HEK293 (cell line): ENCODE measurements at regions not wholly inside any gene's neighbourhood (a gene's known extent, or its start where the extent isn't known, plus 50 kb on each side); places are given as distances from the start of the nearest gene placed in this dataset.

Source experiments
- GFI1B ChIP-seq: fragments of 450-650 bp; formaldehyde crosslinking; IDR thresholded peaks from 2 replicates; pipeline ENCODE4 v1.5.1; 2016; ENCODE audit warnings: missing biosample characterization, missing genetic modification characterization
- TCF7L2 ChIP-seq: IDR thresholded peaks from 2 replicates; pipeline ENCODE4 v1.6.1; 2011; ENCODE audit warnings: low read depth, mild to moderate bottlenecking, inconsistent platforms, low read length, moderate library complexity, borderline replicate concordance

DNA sequence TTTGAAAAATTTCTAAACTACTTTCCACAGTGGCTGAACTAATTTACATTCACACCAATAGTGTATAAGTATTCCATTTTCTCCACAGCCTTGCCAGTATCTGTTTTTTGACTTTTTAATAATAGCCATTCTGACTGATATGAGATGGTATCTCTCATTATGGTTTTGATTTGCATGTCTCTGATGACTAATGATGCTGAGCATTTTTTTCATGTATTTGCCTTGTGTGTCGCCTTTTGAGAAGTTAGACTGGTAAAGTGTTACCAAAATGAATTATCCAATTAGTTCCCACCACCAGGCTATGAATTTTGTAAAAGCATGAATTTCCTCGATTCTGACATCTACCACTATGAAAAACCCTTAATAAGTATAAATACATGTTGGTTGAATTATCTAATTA lies 242.2 kb upstream of the GK2 start:
- TF ChIP-seq TCF7L2 = no peak
- TF ChIP-seq GFI1B (tag by site-specific recombination) = no peak
